CD14-positive monocyte (primary cell): ENCODE measurements at regions not wholly inside any gene's neighbourhood (a gene's known extent, or its start where the extent isn't known, plus 50 kb on each side); places are given as distances from the start of the nearest gene placed in this dataset.

Source experiments
- DNase-seq, 3 donors: peaks; one replicate each; pipeline ENCODE4 v3.0.0-alpha.2; 2011 to 2022
- H2AFZ ChIP-seq: 2 replicates; pipeline ENCODE4 v1.6.0; 2012; ENCODE audit warnings: mild to moderate bottlenecking, low read depth, low read length, inconsistent platforms; ENCODE audit not compliant: insufficient read depth, poor library complexity, severe bottlenecking
- H3K27ac ChIP-seq, 2 donors: 1 replicate in 1 of 2; 2 replicates in 1 of 2; pipeline ENCODE4 v1.5.1; 2012 to 2013; ENCODE audit warnings: low read length in 2 of 2, control low read depth in 1 of 2, inconsistent platforms in 1 of 2, low read depth in 1 of 2, mild to moderate bottlenecking in 1 of 2
- H3K27me3 ChIP-seq, 2 donors: one replicate each; pipeline versions ENCODE4 v1.6.0 to v1.6.1; 2011 to 2013; ENCODE audit warnings: low read length in 2 of 2; ENCODE audit not compliant: control insufficient read depth in 2 of 2, insufficient read depth in 2 of 2
- H3K36me3 ChIP-seq, 2 donors: replicated peaks in 1 of 2; 1 replicate in 1 of 2; 2 replicates in 1 of 2; pipeline versions ENCODE4 v1.5.1 to v1.6.1; 2012 to 2013; ENCODE audit warnings: low read length in 2 of 2, control low read depth in 1 of 2, inconsistent platforms in 1 of 2, mild to moderate bottlenecking in 1 of 2; ENCODE audit not compliant: insufficient read depth in 2 of 2, control insufficient read depth in 1 of 2
- H3K4me1 ChIP-seq, 2 donors: 1 replicate in 1 of 2; 2 replicates in 1 of 2; pipeline versions ENCODE4 v1.5.1 to v1.6.1; 2012 to 2013; ENCODE audit warnings: low read length in 2 of 2, control low read depth in 1 of 2, inconsistent platforms in 1 of 2, mild to moderate bottlenecking in 1 of 2, moderate library complexity in 1 of 2; ENCODE audit not compliant: insufficient read depth in 2 of 2, control insufficient read depth in 1 of 2
- H3K4me2 ChIP-seq: replicated peaks from 2 replicates; pipeline ENCODE3; 2012; ENCODE audit warnings: low read length, moderate library complexity, mild to moderate bottlenecking; ENCODE audit not compliant: poor library complexity, severe bottlenecking; ENCODE audit errors: extremely low read depth
- H3K4me3 ChIP-seq, 3 experiments: fragments of 200-600 bp in 1 of 3; sonication (generic) in 1 of 3; replicated peaks in 1 of 3; 1 replicate in 2 of 3; 2 replicates in 1 of 3; pipeline ENCODE4 v1.5.1; 2011 to 2013; ENCODE audit warnings: low read length in 3 of 3, mild to moderate bottlenecking in 3 of 3, control low read depth in 2 of 3, low read depth in 2 of 3, inconsistent platforms in 1 of 3, moderate library complexity in 1 of 3
- H3K79me2 ChIP-seq: 2 replicates; pipeline ENCODE4 v1.6.0; 2012; ENCODE audit warnings: mild to moderate bottlenecking, control low read depth, inconsistent platforms, low read length, moderate library complexity; ENCODE audit not compliant: insufficient read depth
- H3K9ac ChIP-seq: 2 replicates; pipeline ENCODE4 v1.6.0; 2017; ENCODE audit warnings: low read length, mild to moderate bottlenecking; ENCODE audit not compliant: insufficient read depth, poor library complexity, severe bottlenecking
- H3K9me3 ChIP-seq, 2 donors: replicated peaks in 1 of 2; 1 replicate in 1 of 2; 2 replicates in 1 of 2; pipeline versions ENCODE4 v1.5.1 to v1.6.1; 2012 to 2013; ENCODE audit warnings: low read length in 2 of 2, control low read depth in 1 of 2; ENCODE audit not compliant: control insufficient read depth in 1 of 2, insufficient read depth in 1 of 2
- H4K20me1 ChIP-seq: 2 replicates; pipeline ENCODE4 v1.6.0; 2012; ENCODE audit warnings: mild to moderate bottlenecking, low read length, control low read depth, moderate library complexity; ENCODE audit not compliant: insufficient read depth
- H3K27ac Mint-ChIP-seq, 7 donors: one replicate each; pipeline ENCODE4 v1.8.0; 2020; ENCODE audit warnings: mild to moderate bottlenecking in 7 of 7, mixed read lengths in 7 of 7, moderate library complexity in 6 of 7, inconsistent platforms in 2 of 7
- H3K27me3 Mint-ChIP-seq, 3 donors: one replicate each; pipeline ENCODE4 v1.8.0; 2021 to 2022; ENCODE audit warnings: low read depth in 3 of 3, mild to moderate bottlenecking in 3 of 3, mixed read lengths in 3 of 3, moderate library complexity in 3 of 3, inconsistent platforms in 1 of 3
- H3K36me3 Mint-ChIP-seq, 2 donors: one replicate each; pipeline ENCODE4 v1.8.0; 2020; ENCODE audit warnings: mixed read lengths in 2 of 2, inconsistent platforms in 1 of 2, mild to moderate bottlenecking in 1 of 2
- H3K4me1 Mint-ChIP-seq: one replicate; pipeline ENCODE4 v1.8.0; 2020; ENCODE audit warnings: mild to moderate bottlenecking, mixed read lengths
- H3K4me3 Mint-ChIP-seq, 2 donors: one replicate each; pipeline ENCODE4 v1.8.0; 2020; ENCODE audit warnings: mild to moderate bottlenecking in 2 of 2, mixed read lengths in 2 of 2, moderate library complexity in 1 of 2
- H3K9me3 Mint-ChIP-seq, 7 donors: one replicate each; pipeline ENCODE4 v1.8.0; 2020 to 2022; ENCODE audit warnings: mixed read lengths in 7 of 7, mild to moderate bottlenecking in 6 of 7, moderate library complexity in 6 of 7, inconsistent platforms in 2 of 7
- CTCF ChIP-seq: fragments of 200-600 bp; IDR thresholded peaks from one replicate; pipeline ENCODE4 v1.8.0; 2022; ENCODE audit warnings: antibody characterized with exemption, mild to moderate bottlenecking
- WGBS: methylation state at CpG from one replicate; pipeline ENCODE4 v1.1.5; 2013; ENCODE audit warnings: missing lambda C conversion rate; ENCODE audit not compliant: insufficient coverage; 5-methylcytosine and 5-hydroxymethylcytosine counted together
- intact Hi-C, 2 donors: fragments of 100-400 bp; cut with micrococcal nuclease; formaldehyde crosslinking; loops; one replicate each; pipeline versions ENCODE4 v1.15.0 to v1.15.1; 2023

GRCh38 chr19:29031216-29031615, 181.7 kb downstream of the UQCRFS1 start:
- H3K79me2 ChIP-seq = no peaks in the 10 kb centered on the region
- H3K4me1 Mint-ChIP-seq = no peaks in the 10 kb centered on the region
- no peak overlapping the region for H3K9ac ChIP-seq
- H2AFZ ChIP-seq = no peak overlapping the region
- no peak overlapping the region for H3K4me3 ChIP-seq
- WGBS = 50% methylated on average over 1 of the region's 1 CpG
- no peaks in the 10 kb centered on the region for H3K27me3 Mint-ChIP-seq
- no peak overlapping the region for H3K27ac Mint-ChIP-seq
- H3K4me2 ChIP-seq = no peak overlapping the region
- no peaks in the 10 kb centered on the region for H3K36me3 Mint-ChIP-seq
- no peak overlapping the region for H3K4me3 Mint-ChIP-seq
- intact Hi-C loops = no loop called here
- no peaks in the 10 kb centered on the region for H3K27me3 ChIP-seq
- peaks cover 0 to 5% of the 10 kb centered on the region in 2 donors for H3K9me3 ChIP-seq
- no peak for TF ChIP-seq CTCF
- peaks cover 0 to 31% (median 8%) of the 10 kb centered on the region in 7 donors for H3K9me3 Mint-ChIP-seq
- H4K20me1 ChIP-seq = no peaks in the 10 kb centered on the region
- no peaks in the 10 kb centered on the region for H3K4me1 ChIP-seq
- no peak overlapping the region for H3K27ac ChIP-seq
- DNase-seq = no peak
- no peaks in the 10 kb centered on the region for H3K36me3 ChIP-seq

GRCh38 chr19:29029268-29029958, 183.5 kb downstream of the UQCRFS1 start:
- intact Hi-C loops = no loop called here
- TF ChIP-seq CTCF = no peak
- Mint-ChIP-seq H3K36me3 (no peaks in the 10 kb centered on the region), H3K27ac (no peak overlapping the region), H3K4me3 (no peak overlapping the region), H3K4me1 (no peaks in the 10 kb centered on the region), H3K9me3 (peaks cover 0 to 34% (median 10%) of the 10 kb centered on the region in 7 donors), H3K27me3 (peaks cover 0 to 2% (median 0%) of the 10 kb centered on the region in 3 donors)
- Histone ChIP-seq H3K27ac (no peak overlapping the region), H3K4me3 (no peak overlapping the region), H3K4me1 (no peaks in the 10 kb centered on the region), H2AFZ (no peak overlapping the region), H3K36me3 (no peaks in the 10 kb centered on the region), H3K9me3 (peaks cover 0 to 5% of the 10 kb centered on the region in 2 donors), H3K27me3 (no peaks in the 10 kb centered on the region), H4K20me1 (no peaks in the 10 kb centered on the region), H3K9ac (no peak overlapping the region), H3K4me2 (no peak overlapping the region), H3K79me2 (no peaks in the 10 kb centered on the region)
- DNase-seq = no peak
- WGBS = 91% methylated on average over 7 of the region's 11 CpGs
